Nucleus accumbens (tissue), 56 donors: ENCODE measurements at regions not wholly inside any gene's neighbourhood (a gene's known extent, or its start where the extent isn't known, plus 50 kb on each side); places are given as distances from the start of the nearest gene placed in this dataset.

Experiments used
- DNase-seq, 56 donors: peaks; one replicate each; lab custom pipeline; 2025; lab: John Stamatoyannopoulos, UW

DNA sequence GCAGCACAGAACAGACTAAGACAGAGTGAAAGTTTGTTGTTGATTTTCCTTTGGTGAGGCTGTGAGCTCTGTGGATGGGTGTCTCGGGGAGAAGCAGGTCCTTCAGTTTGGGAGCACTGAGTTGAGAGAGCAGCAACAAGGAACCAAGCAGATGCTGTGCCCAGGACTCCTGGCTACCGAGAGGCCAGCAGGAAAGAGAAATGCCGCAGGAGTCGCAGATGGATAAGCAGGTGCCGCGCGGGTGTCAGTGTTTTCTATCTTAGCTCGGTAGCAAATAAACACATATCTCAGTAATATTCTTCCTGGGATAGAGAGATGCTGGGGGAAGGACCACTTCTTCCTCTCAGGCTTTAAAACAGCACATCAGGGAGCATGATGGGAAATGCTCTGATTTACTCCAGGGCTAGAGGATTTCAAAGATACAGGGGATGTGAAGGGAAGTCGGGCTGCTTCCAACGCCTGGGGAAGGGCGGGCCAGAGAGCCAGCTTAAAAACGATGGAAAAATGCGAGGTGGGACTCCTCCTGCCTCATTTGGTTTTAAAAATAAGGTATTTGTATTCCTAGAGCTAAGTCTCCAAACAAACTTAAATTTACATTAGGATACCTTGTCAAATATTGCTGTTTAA lies 470.7 kb upstream of the B3GAT1 start:
- no peak for DNase-seq

DNA sequence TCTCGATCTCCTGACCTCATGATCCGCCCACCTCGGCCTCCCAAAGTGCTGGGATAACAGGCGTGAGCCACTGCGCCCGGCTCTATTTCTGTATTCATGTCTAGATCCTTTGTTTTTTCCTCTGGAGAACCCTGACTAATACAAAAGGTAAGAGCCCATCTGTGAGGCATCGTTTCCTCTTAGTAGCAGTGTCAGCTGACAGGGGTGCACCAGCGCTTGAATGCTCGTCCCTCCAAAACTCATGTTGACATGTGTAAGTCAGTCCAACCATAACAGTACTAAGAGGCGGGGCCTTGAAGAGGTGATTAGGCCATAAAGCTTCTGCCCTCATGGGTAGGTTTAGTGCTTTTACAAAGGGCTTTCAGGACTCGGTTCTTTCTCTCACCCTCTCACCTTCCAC lies 470.1 kb upstream of the B3GAT1 start:
- DNase-seq, result no peak

DNA sequence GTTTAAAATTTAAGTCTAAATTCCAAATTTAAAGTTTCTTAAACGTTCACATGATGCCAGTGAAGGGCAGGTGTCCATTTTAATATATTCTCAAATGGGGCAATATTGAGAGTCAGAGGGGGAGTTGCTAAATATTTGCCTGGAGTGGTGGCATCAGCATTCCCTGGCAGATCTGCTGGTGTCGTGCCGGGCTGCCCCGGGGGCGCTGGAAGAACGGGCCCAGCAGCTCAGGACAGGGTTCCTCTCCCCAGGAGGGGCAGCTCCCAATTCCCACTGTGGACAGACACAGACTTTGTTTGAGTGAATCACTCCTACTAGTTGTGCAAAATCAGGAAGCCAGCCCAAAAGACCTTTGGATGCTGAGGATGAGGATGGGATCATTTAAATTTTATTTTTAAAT lies 468.7 kb upstream of the B3GAT1 start:
- no peak for DNase-seq

DNA sequence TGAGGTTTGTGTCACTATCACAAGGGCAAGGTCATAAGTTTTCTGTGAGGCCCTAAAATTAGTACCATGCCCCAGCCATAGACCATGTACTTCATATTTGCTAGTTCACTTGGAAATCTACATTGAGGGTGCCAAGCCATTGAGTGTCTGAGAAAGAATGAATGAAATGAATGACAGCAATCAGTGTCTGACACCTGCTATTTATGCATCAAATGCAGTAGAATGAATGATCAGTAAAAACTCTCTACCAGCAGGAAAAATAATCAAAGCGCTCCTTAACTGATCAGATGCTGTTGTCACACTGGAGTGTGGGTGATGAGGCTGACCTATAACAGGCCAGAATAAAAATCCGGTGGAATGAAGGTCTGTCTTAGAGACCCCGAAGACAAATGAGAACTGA lies 467.9 kb upstream of the B3GAT1 start:
- no peak for DNase-seq

DNA sequence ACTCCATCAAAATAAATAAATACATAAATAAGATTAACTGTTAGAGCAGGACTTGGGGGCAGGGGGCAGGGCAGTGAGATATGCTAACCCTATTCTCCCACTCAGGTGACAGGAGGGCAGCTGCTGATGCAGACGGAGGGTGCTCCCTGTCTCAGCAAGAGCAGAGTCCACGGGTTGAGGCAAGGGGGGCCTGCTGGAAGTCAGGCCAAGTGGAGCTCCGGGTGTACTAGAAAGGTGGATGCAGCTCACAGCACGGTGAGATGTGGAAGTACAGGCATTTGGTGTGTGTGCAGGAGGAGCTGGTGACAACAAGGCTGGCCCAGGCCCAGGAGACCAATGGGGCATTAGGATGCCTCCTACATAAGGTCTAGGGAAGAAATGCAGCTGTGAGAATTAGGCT lies 467.3 kb upstream of the B3GAT1 start:
- no peak for DNase-seq

DNA sequence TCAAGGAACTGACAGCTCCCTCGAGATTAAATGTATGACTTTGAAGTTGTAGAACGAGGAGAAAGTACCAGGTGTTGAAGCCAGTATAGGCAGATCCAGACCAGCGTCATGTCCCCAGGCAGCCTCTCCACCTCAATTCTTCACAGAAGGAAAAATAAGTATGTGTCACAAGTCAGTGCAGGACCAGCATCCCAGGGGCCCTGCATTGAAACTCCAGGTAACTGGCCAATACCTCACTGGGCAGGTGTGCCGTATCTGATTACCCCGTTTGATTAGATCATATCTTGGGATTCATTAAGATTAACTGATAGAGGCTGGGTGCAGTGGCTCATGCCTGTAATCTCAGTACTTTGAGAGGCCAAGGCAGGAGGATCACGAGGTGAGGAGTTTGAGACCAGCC lies 466.7 kb upstream of the B3GAT1 start:
- DNase-seq, result no peak

DNA sequence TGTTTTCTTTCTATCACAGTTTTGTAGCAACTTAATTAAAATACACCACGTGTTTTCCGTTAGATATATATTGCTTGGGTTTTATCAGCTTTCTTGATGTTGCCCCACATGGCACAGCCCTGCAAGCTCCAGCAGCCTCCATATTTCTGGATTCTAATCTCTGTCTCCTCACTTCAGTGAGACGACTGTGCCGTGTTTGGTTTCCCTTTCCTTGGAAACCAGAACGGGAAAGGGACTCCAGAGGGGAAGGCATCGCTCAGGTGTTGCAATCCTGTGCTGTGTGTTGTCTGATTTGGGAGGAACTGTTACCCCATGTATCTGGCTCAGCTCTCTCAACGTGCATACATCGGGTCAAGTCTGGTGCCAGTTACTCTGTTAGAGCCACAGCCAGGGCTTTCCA lies 464.2 kb upstream of the B3GAT1 start:
- no peak for DNase-seq

DNA sequence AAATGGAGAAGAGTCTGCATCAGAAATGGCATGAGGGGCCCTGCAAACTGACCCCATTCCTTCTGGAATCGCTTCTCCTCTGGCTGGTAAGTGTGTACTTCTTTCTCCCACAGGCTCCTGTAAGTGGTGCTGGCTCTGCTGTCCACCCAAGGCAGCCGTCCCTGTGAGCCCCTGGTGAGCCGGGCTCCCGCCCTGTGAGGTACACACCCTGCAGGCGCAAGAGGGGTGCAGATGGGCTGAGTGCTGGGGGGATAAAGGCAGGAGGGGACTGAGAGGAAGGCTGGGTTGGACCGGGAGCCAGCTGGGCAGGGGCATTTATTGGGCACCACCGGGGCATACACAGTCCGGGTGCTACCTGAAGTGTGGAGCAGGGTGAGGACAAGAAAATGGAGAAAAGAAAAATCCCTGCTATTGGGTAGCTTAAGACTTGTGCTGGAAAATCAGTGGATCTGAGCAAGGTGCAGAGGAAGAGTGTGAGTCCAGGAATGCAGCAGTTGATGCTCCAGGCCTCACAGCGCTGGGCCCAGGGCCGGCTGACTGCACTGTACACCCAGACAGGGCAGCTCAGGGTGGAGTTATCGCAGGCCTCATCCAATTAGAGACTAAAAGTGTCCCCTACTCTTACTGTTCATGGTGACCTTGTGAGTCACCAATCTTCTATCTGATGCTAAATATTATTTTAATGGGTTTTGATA lies 455.1 kb upstream of the B3GAT1 start:
- DNase-seq, result no peak

DNA sequence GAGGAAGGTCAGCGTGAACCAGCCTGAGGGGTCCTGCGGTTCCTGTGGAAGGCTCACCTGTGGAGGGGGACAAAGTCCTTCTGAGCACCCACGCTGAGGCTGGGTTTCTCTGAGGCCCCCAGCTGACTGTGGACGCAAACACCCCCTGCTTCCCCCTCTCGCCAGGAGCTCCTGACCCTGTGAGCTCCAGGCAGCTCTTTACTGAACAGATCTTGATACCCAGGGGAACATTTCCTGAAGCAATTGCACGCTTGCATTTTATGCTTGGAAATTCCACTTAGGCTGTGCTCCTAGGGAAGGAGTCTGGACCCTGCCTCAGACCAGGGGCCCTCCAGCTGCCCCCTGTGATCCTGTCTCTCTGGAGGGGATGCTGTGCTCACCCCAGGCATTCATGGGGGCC lies 454.2 kb upstream of the B3GAT1 start:
- no peak for DNase-seq

DNA sequence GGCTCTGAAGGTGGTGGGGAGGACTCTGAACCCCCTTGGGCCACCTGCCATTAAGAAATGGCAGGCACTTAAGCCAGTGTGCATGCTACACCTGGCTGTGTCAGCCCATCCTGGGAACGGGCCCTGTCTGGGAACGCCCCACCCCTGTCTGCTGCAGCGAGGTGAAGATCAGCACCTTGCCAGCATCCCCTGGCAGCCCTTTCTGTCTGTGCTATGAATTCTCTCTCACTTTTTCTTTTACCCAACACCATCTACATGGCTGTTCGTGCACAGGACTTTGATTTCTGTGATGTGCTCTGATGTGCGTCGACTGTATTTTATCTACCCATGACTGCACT lies 452.9 kb upstream of the B3GAT1 start:
- DNase-seq, result no peak

DNA sequence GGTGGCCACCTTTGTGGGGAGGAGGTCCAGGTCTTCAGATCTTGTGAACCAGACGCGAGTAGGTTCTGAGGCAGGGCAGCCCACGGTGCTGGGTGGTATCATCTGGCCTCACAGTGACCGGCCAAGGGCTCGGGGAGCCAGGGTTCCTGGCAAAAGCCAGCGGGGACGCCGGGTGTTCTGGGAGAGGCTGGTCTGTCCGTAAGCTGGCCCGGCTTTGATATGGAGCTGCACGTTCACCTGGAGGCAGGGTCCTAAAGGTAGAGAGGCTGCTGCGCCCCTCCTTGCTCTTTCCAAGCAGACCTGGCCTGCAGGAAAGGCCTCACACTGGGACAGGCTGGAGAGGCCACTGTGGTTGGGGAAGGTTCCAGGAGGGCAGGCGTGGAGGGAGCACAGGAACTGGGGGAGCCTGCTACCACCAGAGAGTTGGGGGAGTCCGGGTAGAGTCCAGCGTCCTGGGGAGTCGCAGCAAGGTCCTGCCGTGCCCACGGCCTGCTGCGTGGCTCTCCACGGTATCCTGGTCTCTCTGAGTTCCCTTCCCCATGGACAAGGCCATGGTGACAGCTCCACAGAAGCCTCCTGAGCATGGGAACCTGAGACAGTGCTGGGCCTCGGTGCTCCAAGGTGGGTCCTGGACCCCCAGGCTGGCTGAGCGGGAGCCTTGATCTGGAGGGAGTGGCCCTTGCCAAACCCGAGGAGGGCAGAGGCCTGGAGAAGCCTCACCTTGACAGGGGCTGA lies 452.4 kb upstream of the B3GAT1 start:
- no peak for DNase-seq

DNA sequence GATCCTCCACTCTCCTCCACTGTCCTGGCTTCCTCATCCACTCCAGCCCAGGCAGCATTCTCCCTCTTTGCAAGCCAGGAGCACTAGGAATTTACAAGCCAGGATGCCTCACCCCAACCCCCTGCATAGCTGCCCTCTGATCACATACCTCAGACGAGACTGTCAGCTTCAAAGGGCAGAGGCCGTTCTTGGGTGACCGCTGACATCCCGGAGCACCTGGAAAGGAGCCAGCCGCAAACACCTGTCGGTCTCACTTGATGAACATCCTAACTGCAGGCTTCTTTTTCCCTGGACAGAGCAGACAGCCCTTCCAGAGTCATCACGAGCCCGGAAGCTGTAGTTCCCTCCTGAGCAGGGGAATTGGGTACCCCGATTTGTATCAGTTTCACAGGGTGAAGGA lies 451.3 kb upstream of the B3GAT1 start:
- no peak for DNase-seq

DNA sequence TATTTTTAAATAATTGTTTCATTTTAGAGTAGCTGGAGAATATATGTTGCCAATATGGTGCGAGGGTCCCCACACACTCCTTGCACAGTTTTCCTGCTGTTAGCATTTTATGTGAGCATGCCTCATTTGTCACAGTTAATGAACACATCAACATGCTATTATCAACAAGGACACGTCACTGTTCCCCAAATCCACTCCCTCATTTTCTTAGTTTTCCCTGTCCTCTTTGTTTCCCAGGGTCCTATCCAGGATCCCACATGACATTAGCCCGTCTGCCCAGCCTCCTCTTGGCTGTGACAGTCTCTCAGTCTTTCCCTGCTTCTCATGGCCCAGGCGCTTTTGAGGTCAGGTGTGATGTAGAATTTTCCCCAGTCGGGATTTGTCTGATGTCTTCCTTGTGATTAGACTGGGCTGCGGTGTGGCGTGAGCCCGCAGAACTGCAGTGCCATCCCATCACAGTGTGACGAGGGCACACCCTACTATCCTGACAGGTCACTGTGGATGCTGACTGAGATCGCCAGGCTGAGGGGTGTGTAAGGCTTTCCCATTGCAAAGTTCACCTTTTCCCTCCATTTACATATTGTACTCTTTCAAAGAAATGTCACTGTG lies 450.6 kb upstream of the B3GAT1 start:
- DNase-seq, result no peak

DNA sequence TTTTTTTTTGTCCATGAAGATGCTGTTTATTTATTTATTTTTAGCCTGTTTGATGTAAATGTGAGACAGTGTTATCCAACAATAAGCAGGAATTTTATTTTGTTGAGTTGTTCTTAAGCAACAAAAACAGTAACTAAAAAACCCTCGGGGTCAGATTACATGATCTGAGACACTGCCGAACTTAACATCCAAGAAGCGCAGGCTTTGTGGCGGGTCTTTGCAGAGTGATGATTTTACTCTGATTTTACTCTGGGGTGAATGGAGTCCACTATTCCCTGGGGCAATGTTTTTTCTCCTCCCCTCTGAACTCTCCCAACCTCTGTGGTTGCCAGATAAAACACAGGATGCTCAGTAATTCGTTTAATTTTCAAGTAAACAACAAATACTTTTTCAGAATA lies 450.1 kb upstream of the B3GAT1 start:
- no peak for DNase-seq

DNA sequence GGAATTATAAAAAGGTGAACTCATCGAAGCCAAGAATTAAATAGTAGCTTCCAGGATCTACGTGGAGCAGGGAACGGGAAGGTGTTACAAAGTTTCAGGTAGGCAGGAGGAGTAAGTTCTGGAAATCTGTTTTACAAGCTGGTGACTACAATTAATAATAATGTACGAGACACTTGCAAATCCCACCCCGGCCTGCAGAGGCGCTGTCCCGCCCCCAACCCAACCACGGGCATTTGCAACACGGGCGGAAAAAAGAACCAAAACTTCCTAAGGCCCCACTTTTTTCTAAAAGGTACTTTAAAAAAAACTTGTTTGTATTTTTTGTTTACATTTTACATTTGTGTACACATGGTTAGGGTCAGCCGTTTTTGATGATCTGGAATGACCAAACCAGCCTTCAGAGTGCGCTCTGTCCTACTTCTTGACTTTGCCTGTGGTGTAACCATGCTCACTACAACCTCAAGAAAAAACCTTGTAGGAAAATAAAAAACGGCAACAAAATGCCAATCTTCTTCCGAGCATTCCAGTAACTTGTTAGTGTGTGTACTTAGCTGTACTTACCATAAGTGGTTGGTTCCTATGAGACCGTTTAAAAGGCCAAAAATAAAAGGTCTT lies 449.6 kb upstream of the B3GAT1 start:
- DNase-seq, result no peak

DNA sequence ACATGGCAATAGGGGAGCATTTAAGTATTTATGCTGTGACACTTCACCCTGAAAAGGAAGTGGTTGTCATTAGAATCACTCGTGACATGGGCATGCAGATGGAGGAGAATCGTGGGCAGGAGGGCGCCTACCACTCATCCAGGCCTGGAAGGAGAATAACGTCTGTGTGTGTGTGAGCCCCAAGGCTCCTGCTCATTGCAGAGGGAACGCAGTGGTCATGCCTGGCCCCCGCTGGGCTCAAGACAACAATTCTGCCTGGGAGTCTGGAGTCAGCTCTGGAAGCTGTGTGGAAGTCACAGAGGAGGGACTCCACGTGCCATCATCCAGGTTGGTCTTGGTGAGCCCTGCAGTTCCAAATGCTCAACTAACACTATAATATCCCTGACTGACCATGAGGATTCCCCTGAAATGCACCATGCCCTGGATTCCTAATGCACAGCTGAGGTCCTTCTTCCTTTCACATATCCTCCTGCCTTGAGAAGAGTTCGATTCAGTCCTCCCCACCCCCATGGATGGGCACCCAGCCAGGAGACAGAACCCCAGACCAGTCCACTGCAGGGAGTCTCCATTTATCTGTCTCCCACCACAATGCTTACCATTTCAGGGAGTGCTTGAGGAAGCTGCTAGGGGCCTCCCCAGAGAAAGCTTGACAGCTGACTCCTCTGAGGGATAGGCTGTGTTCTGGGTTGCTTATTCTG lies 446.9 kb upstream of the B3GAT1 start:
- no peak for DNase-seq

DNA sequence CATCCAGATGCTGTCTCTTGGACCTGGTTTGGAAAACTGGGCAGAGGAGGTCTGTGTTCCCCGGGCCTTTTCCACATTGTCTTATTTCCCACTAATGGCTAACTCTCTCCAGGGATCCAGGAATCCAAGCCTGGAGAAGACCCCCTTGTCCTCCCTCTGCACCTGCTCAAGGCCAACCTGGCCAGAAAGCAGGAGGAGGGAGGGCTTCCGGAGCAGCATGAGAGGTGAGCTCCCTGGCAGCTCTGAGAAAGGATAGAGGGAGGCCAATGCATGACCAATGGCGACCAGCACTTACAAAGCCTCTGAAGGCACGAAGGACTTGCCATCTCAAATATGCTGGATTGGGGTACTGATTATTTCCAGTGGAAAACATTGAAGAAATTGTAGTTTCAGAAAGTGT lies 445.0 kb upstream of the B3GAT1 start:
- no peak for DNase-seq

DNA sequence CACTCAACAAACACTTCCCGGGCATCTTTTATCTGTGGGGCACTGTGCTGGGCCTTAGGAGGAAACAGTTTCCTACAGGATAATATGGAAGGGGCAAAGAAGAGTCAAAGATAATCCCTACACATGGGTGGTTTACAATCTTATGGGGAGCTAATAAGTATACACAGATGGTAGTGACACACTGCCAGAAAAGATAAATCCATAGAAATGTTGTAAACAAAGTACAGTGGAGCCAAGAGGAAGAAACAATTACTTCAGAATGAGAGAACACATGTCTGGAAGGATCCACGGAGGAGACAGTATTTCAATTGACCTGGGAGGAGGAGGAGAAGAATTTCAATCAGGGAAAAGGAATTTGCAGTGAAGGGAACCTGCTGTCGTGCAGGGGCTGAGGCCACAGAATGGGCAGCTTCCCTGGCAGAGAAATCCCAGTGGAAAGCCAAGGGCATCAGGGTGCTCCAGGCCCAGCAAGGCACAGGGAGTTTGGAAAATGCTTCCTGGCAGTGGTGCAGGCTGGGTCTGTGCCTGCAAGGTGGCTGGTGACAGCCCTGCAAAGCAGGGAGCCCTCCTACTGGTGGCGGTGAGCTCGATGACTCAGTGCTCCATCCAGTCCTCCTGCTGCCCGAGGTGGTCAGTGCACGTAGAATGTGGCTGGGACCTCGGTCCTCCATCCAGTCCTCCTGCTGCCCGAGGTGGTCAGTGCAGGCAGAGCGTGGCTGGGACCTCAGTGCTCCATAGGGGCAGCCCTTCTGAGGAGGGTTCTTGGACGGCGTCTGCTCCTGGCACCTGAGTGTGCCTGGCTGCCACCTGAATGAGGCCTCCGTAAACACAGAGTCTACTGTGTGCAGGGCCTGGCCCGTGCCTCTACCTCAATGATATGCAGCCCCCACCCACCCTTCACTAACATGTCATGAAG lies 444.3 kb upstream of the B3GAT1 start:
- no peak for DNase-seq
